Lower lobe of right lung (tissue), 2 donors: ENCODE measurements at regions not wholly inside any gene's neighbourhood (a gene's known extent, or its start where the extent isn't known, plus 50 kb on each side); places are given as distances from the start of the nearest gene placed in this dataset.
"Not testable (repeated sequence)": the region's sequence is repeated elsewhere in the genome, so short reads cannot be mapped to it uniquely, and the experiment has no call there.

Source experiments
- ATAC-seq, 2 donors: fragments of 200-7000 bp; cut with Tn5 transposase; one replicate each; pipeline ENCODE4 v1.9.1; 2020 to 2022; ENCODE audit warnings: mild to moderate bottlenecking in 2 of 2, moderate library complexity in 2 of 2
- DNase-seq: peaks from one replicate; pipeline ENCODE4 v3.0.0-alpha.2; 2020
- H3K27ac ChIP-seq: fragments of 200-600 bp; one replicate; pipeline ENCODE4 v1.8.0; 2022
- H3K27me3 ChIP-seq: fragments of 200-600 bp; one replicate; pipeline ENCODE4 v1.8.0; 2022; ENCODE audit warnings: low read depth
- H3K36me3 ChIP-seq: fragments of 200-600 bp; one replicate; pipeline ENCODE4 v1.8.0; 2022; ENCODE audit warnings: mild to moderate bottlenecking
- H3K4me1 ChIP-seq: fragments of 200-600 bp; one replicate; pipeline ENCODE4 v1.8.0; 2022
- H3K4me3 ChIP-seq: fragments of 200-600 bp; one replicate; pipeline ENCODE4 v1.8.0; 2022; ENCODE audit warnings: mild to moderate bottlenecking
- H3K9me3 ChIP-seq: fragments of 200-600 bp; one replicate; pipeline ENCODE4 v1.8.0; 2022
- CTCF ChIP-seq: fragments of 200-600 bp; IDR thresholded peaks from one replicate; pipeline ENCODE4 v1.8.0; 2022; ENCODE audit warnings: antibody characterized with exemption, mild to moderate bottlenecking
- intact Hi-C: fragments of 100-400 bp; cut with DNase I; formaldehyde crosslinking; loops from one replicate; pipeline ENCODE4 v1.11.0; 2022
- donor health status: DM: no; HTN: yes; CAD: no; lungs with severe emphysema.

GRCh38 chr4:127379499-127379898, 253.3 kb upstream of the INTU start:
- Histone ChIP-seq H3K4me3 (no peak overlapping the region), H3K27me3 (no peaks in the 10 kb centered on the region), H3K9me3 (no peaks in the 10 kb centered on the region), H3K27ac (no peak overlapping the region), H3K4me1 (no peaks in the 10 kb centered on the region), H3K36me3 (no peaks in the 10 kb centered on the region)
- intact Hi-C loops = no loop called here
- no peak for DNase-seq
- TF ChIP-seq CTCF = no peak
- ATAC-seq = no peak

- H3K4me3 ChIP-seq, intact Hi-C loops, H3K9me3 ChIP-seq, H3K4me1 ChIP-seq, H3K27me3 ChIP-seq, H3K27ac ChIP-seq, ATAC-seq, H3K36me3 ChIP-seq, DNase-seq: not testable (repeated sequence)
Observed at GRCh38 chr4:127379948-127380347, 252.8 kb upstream of the INTU start.

GRCh38 chr4:127383666-127384065, 249.1 kb upstream of the INTU start:
- ATAC-seq = no peak
- no peak for DNase-seq
- Histone ChIP-seq H3K27me3 (no peaks in the 10 kb centered on the region), H3K4me1 (no peaks in the 10 kb centered on the region), H3K9me3 (no peaks in the 10 kb centered on the region), H3K4me3 (no peak overlapping the region), H3K27ac (no peak overlapping the region), H3K36me3 (no peaks in the 10 kb centered on the region)
- no peak for TF ChIP-seq CTCF
- intact Hi-C loops = no loop called here

GRCh38 chr4:127394516-127394915, 238.2 kb upstream of the INTU start:
- DNase-seq = no peak
- H3K27ac ChIP-seq = no peak overlapping the region
- H3K36me3 ChIP-seq = no peaks in the 10 kb centered on the region
- no peak overlapping the region for H3K4me3 ChIP-seq
- H3K27me3 ChIP-seq = no peaks in the 10 kb centered on the region
- no peak for ATAC-seq
- TF ChIP-seq CTCF = no peak
- no peaks in the 10 kb centered on the region for H3K9me3 ChIP-seq
- H3K4me1 ChIP-seq = no peaks in the 10 kb centered on the region
- intact Hi-C loops = no loop called here

- no peak for TF ChIP-seq CTCF
- no peaks in the 10 kb centered on the region for H3K27me3 ChIP-seq
- H3K36me3 ChIP-seq = no peaks in the 10 kb centered on the region
- no peaks in the 10 kb centered on the region for H3K4me1 ChIP-seq
- ATAC-seq = no peak
- H3K4me3 ChIP-seq = no peak overlapping the region
- intact Hi-C loops = no loop called here
- no peak overlapping the region for H3K27ac ChIP-seq
- DNase-seq = no peak
- no peaks in the 10 kb centered on the region for H3K9me3 ChIP-seq
Observed at GRCh38 chr4:127400276-127400675, 232.5 kb upstream of the INTU start.

GRCh38 chr4:127400731-127401346, 231.9 kb upstream of the INTU start:
- peak; percentile 63 for TF ChIP-seq CTCF
- Histone ChIP-seq H3K9me3 (no peaks in the 10 kb centered on the region), H3K4me1 (no peaks in the 10 kb centered on the region), H3K36me3 (no peaks in the 10 kb centered on the region), H3K4me3 (no peak overlapping the region), H3K27ac (no peak overlapping the region), H3K27me3 (no peaks in the 10 kb centered on the region)
- DNase-seq (no peak), ATAC-seq (peak; percentile 63 to 76)
- intact Hi-C loops = no loop called here
